SK-N-SH (cell line): ENCODE measurements at regions not wholly inside any gene's neighbourhood (a gene's known extent, or its start where the extent isn't known, plus 50 kb on each side); places are given as distances from the start of the nearest gene placed in this dataset.

Experiments used
- CTCF ChIA-PET: fragments of 300-600, 350-600 bp; formaldehyde crosslinking; extraction: SDS; loops from one replicate; lab custom pipeline; 2021; lab: Yijun Ruan, JAX
- POLR2A ChIA-PET: fragments of 350-600 bp; sonication (Branson Sonifier 250); formaldehyde crosslinking; extraction: SDS; loops from one replicate; lab custom pipeline; 2020; ENCODE audit warnings: antibody characterized with exemption, inconsistent platforms; lab: Yijun Ruan, JAX
- DNase-seq: peaks from one replicate; pipeline ENCODE4 v3.0.0; 2012
- H2AFZ ChIP-seq: fragments of 200-600 bp; sonication (generic); 2 replicates; pipeline ENCODE4 v1.8.1; 2016; ENCODE audit warnings: antibody characterized with exemption, mild to moderate bottlenecking, low read depth
- H3F3A ChIP-seq: fragments of 200-600 bp; sonication (generic); replicated peaks from 2 replicates; pipeline ENCODE3; 2016; ENCODE audit warnings: antibody characterized with exemption, mild to moderate bottlenecking; ENCODE audit not compliant: insufficient read depth
- H3K27ac ChIP-seq, 2 experiments: fragments of 200-500 bp in 1 of 2; fragments of 200-600 bp in 1 of 2; sonication (Bioruptor generic) in 1 of 2; sonication (generic), shearing (Covaris generic) in 1 of 2; 2 replicates each; pipeline versions ENCODE4 v1.5.1 to v1.6.1; 2014 to 2016; ENCODE audit warnings: low read depth in 2 of 2, inconsistent platforms in 1 of 2, low read length in 1 of 2, mild to moderate bottlenecking in 1 of 2, mixed read lengths in 1 of 2
- H3K27me3 ChIP-seq: fragments of 200-600 bp; sonication (generic), shearing (Covaris generic); 2 replicates; pipeline ENCODE4 v1.6.1; 2016; ENCODE audit warnings: mixed run types; ENCODE audit not compliant: insufficient read depth
- H3K36me3 ChIP-seq, 2 experiments: fragments of 200-500 bp in 1 of 2; fragments of 200-600 bp in 1 of 2; sonication (Bioruptor generic) in 1 of 2; sonication (generic) in 1 of 2; replicated peaks in 1 of 2; 2 replicates each; pipeline versions ENCODE3 to v1.5.1; 2014 to 2016; ENCODE audit warnings: low read length in 1 of 2, mild to moderate bottlenecking in 1 of 2; ENCODE audit not compliant: insufficient read depth in 2 of 2, control insufficient read depth in 1 of 2
- H3K4me1 ChIP-seq, 2 experiments: fragments of 200-500 bp in 1 of 2; fragments of 200-600 bp in 1 of 2; sonication (Bioruptor generic) in 1 of 2; sonication (generic), shearing (Covaris generic) in 1 of 2; 2 replicates each; pipeline versions ENCODE4 v1.5.1 to v1.6.1; 2014 to 2016; ENCODE audit warnings: low read depth in 1 of 2, low read length in 1 of 2, mixed run types in 1 of 2; ENCODE audit not compliant: insufficient read depth in 2 of 2, control insufficient read depth in 1 of 2
- H3K4me2 ChIP-seq: fragments of 200-600 bp; sonication (generic), shearing (Covaris generic); 2 replicates; pipeline ENCODE4 v1.6.1; 2017; ENCODE audit warnings: mixed run types
- H3K4me3 ChIP-seq, 2 experiments: fragments of 200-500 bp in 1 of 2; fragments of 200-600 bp in 1 of 2; sonication (Bioruptor generic) in 1 of 2; sonication (generic), shearing (Covaris generic) in 1 of 2; 2 replicates each; pipeline versions ENCODE4 v1.5.1 to v1.8.1; 2014 to 2016; ENCODE audit warnings: low read depth in 2 of 2, inconsistent platforms in 1 of 2, low read length in 1 of 2, mild to moderate bottlenecking in 1 of 2, mixed read lengths in 1 of 2, moderate library complexity in 1 of 2
- H3K79me2 ChIP-seq: fragments of 200-600 bp; sonication (generic); 2 replicates; pipeline ENCODE4 v1.8.1; 2017; ENCODE audit warnings: mild to moderate bottlenecking; ENCODE audit not compliant: insufficient read depth
- H3K9ac ChIP-seq: fragments of 200-600 bp; sonication (generic); 2 replicates; pipeline ENCODE4 v1.6.1; 2017; ENCODE audit warnings: mixed run types
- H3K9me2 ChIP-seq: fragments of 200-600 bp; sonication (generic); 2 replicates; pipeline ENCODE4 v1.6.1; 2017; ENCODE audit warnings: mixed run types
- H3K9me3 ChIP-seq: fragments of 200-600 bp; sonication (generic); 2 replicates; pipeline ENCODE4 v1.6.1; 2017; ENCODE audit warnings: mixed run types, mild to moderate bottlenecking, moderate library complexity
- H4K20me1 ChIP-seq: fragments of 200-600 bp; sonication (generic); 2 replicates; pipeline ENCODE4 v1.6.1; 2017; ENCODE audit warnings: mild to moderate bottlenecking, mixed run types; ENCODE audit not compliant: insufficient read depth
- ELF1 ChIP-seq: IDR thresholded peaks from 2 replicates; pipeline ENCODE4 v1.4.0; 2012
- EP300 ChIP-seq, 2 experiments: IDR thresholded peaks; 2 replicates each; pipeline versions ENCODE4 v1.4.0 to v1.6.1; 2012; ENCODE audit warnings: borderline replicate concordance in 1 of 2, low read depth in 1 of 2, low read length in 1 of 2
- FOXJ3 ChIP-seq: sonication (generic); formaldehyde crosslinking; IDR thresholded peaks from 2 replicates; pipeline ENCODE4 v1.5.1; 2020; ENCODE audit warnings: mild to moderate bottlenecking, missing genetic modification reagents
- FOXM1 ChIP-seq: IDR thresholded peaks from 2 replicates; pipeline ENCODE4 v1.4.0; 2012; ENCODE audit warnings: low read depth, mild to moderate bottlenecking
- GABPA ChIP-seq: IDR thresholded peaks from 2 replicates; pipeline ENCODE4 v1.4.0; 2012; ENCODE audit warnings: low read depth, mild to moderate bottlenecking
- JUND ChIP-seq: IDR thresholded peaks from 2 replicates; pipeline ENCODE4 v1.4.0; 2012
- MEF2A ChIP-seq: IDR thresholded peaks from 2 replicates; pipeline ENCODE4 v1.4.0; 2012; ENCODE audit warnings: low read depth, borderline replicate concordance
- RAD21 ChIP-seq: IDR thresholded peaks from 2 replicates; pipeline ENCODE4 v1.6.1; 2012; ENCODE audit warnings: mild to moderate bottlenecking, low read length
- RCOR1 ChIP-seq: fragments of 150-350 bp; IDR thresholded peaks from 2 replicates; pipeline ENCODE4 v1.6.1; 2017; ENCODE audit warnings: antibody characterized with exemption, low read length
- RXRA ChIP-seq: IDR thresholded peaks from 2 replicates; pipeline ENCODE4 v1.4.0; 2012; ENCODE audit warnings: low read depth, mild to moderate bottlenecking, borderline replicate concordance
- TCF12 ChIP-seq: IDR thresholded peaks from 2 replicates; pipeline ENCODE4 v1.4.0; 2012
- WGBS: methylation state at CpG from one replicate; pipeline ENCODE4 v1.1.6; 2017; ENCODE audit warnings: low lambda C conversion rate; 5-methylcytosine and 5-hydroxymethylcytosine counted together
- TF ChIP-seq, protein P1 (sequence below): IDR thresholded peaks from 2 replicates; pipeline ENCODE4 v1.4.0; 2012; ENCODE audit warnings: low read depth
- TF ChIP-seq, protein P2 (sequence below): IDR thresholded peaks from 2 replicates; pipeline ENCODE4 v1.4.0; 2012; ENCODE audit warnings: low read depth, borderline replicate concordance
- TF ChIP-seq, protein P3 (sequence below): fragments of 150-350 bp; IDR thresholded peaks from 2 replicates; pipeline ENCODE4 v1.6.1; 2017; ENCODE audit warnings: antibody characterized with exemption, low read length, low read depth, borderline replicate concordance
- TF ChIP-seq, protein P4 (sequence below): IDR thresholded peaks from 2 replicates; pipeline ENCODE4 v1.6.1; 2012; ENCODE audit warnings: mild to moderate bottlenecking, low read depth, low read length, moderate library complexity

DNA sequence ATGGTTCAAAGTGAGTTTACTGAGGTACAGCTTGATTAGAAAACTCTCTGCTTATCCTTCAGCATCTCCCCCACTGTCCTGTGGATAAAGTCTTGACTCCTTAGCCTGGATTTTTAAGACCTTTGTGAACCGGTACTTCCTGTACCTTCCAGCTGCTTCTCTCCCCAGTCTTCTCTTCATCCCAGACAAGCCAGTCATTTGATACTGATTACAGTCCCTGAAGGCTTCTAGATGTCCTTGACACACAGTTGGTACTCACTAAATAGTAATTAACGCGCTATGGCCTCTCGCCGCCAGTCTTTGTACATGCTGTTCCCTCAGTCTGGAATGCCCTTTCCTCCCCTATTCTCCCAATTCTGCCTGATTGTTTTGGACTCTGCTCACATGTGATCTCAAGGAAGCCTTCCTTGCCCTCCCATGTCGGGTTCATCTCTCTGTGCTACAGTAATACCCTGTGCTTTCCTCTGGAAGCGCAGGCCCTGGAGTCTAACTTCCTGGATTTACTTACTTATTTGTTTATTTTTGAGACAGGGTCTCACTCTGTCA lies 50.6 kb upstream of the PTGR2 start:
- no peaks in the 10 kb centered on the region for H3K27me3 ChIP-seq
- H3F3A ChIP-seq: no peaks in the 10 kb centered on the region
- H2AFZ ChIP-seq: no peak overlapping the region
- no peak overlapping the region for H3K4me2 ChIP-seq
- no peak overlapping the region for H3K27ac ChIP-seq
- no peaks in the 10 kb centered on the region for H3K79me2 ChIP-seq
- no peaks in the 10 kb centered on the region for H3K9me2 ChIP-seq
- ChIA-PET POLR2A (interaction anchor here (0.9 kb wide), 1 partner anchor 14 kb away, joined by 3 read pairs; no protein-coding TSS in a partner anchor), CTCF (interaction anchor here (1.1 kb wide), 1 partner anchor 8 kb away, joined by 3 read pairs; no protein-coding TSS in a partner anchor)
- WGBS: 90% methylated on average over 7 of the region's 7 CpGs
- H3K4me3 ChIP-seq: no peak overlapping the region
- TF ChIP-seq EP300 (IDR thresholded peaks at IDR 0.05; ENCODE audit: borderline replicate concordance in 1 of 2, low read depth in 1 of 2, low read length in 1 of 2): no peak
- TF ChIP-seq, protein P1, sequence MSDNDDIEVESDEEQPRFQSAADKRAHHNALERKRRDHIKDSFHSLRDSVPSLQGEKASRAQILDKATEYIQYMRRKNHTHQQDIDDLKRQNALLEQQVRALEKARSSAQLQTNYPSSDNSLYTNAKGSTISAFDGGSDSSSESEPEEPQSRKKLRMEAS: no peak
- no peak for TF ChIP-seq MEF2A
- no peak for TF ChIP-seq GABPA
- no peak for TF ChIP-seq TCF12
- TF ChIP-seq ELF1: no peak
- no peak for TF ChIP-seq RAD21
- TF ChIP-seq RXRA: no peak
- TF ChIP-seq, protein P2, sequence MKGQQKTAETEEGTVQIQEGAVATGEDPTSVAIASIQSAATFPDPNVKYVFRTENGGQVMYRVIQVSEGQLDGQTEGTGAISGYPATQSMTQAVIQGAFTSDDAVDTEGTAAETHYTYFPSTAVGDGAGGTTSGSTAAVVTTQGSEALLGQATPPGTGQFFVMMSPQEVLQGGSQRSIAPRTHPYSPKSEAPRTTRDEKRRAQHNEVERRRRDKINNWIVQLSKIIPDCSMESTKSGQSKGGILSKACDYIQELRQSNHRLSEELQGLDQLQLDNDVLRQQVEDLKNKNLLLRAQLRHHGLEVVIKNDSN: no peak
- TF ChIP-seq FOXM1: no peak
- TF ChIP-seq, protein P3, sequence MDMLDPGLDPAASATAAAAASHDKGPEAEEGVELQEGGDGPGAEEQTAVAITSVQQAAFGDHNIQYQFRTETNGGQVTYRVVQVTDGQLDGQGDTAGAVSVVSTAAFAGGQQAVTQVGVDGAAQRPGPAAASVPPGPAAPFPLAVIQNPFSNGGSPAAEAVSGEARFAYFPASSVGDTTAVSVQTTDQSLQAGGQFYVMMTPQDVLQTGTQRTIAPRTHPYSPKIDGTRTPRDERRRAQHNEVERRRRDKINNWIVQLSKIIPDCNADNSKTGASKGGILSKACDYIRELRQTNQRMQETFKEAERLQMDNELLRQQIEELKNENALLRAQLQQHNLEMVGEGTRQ: no peak
- TF ChIP-seq RCOR1: no peak
- TF ChIP-seq, protein P4, sequence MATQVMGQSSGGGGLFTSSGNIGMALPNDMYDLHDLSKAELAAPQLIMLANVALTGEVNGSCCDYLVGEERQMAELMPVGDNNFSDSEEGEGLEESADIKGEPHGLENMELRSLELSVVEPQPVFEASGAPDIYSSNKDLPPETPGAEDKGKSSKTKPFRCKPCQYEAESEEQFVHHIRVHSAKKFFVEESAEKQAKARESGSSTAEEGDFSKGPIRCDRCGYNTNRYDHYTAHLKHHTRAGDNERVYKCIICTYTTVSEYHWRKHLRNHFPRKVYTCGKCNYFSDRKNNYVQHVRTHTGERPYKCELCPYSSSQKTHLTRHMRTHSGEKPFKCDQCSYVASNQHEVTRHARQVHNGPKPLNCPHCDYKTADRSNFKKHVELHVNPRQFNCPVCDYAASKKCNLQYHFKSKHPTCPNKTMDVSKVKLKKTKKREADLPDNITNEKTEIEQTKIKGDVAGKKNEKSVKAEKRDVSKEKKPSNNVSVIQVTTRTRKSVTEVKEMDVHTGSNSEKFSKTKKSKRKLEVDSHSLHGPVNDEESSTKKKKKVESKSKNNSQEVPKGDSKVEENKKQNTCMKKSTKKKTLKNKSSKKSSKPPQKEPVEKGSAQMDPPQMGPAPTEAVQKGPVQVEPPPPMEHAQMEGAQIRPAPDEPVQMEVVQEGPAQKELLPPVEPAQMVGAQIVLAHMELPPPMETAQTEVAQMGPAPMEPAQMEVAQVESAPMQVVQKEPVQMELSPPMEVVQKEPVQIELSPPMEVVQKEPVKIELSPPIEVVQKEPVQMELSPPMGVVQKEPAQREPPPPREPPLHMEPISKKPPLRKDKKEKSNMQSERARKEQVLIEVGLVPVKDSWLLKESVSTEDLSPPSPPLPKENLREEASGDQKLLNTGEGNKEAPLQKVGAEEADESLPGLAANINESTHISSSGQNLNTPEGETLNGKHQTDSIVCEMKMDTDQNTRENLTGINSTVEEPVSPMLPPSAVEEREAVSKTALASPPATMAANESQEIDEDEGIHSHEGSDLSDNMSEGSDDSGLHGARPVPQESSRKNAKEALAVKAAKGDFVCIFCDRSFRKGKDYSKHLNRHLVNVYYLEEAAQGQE: no peak
- no peak for TF ChIP-seq JUND
- TF ChIP-seq FOXJ3 (CRISPR knock-in tag): no peak
- H4K20me1 ChIP-seq: no peaks in the 10 kb centered on the region
- peaks cover 0 to 3% of the 10 kb centered on the region in 2 experiments; a peak in 1 of 4 replicates for H3K4me1 ChIP-seq
- no peaks in the 10 kb centered on the region for H3K9me3 ChIP-seq
- DNase-seq: no peak
- no peaks in the 10 kb centered on the region for H3K36me3 ChIP-seq
- H3K9ac ChIP-seq: no peak overlapping the region
